Smooth muscle cell (in vitro differentiated cells): ENCODE measurements at regions not wholly inside any gene's neighbourhood (a gene's known extent, or its start where the extent isn't known, plus 50 kb on each side); places are given as distances from the start of the nearest gene placed in this dataset.

Experiments
- DNase-seq: peaks from one replicate; lab custom pipeline; 2025; ENCODE audit not compliant: unreplicated experiment; lab: John Stamatoyannopoulos, UW
- H2AFZ ChIP-seq: fragments of 200-600 bp; sonication (generic); 2 replicates; pipeline ENCODE4 v1.6.0; 2016; ENCODE audit warnings: antibody characterized with exemption, low read depth, mild to moderate bottlenecking
- H3F3A ChIP-seq: fragments of 200-600 bp; sonication (generic); 2 replicates; pipeline ENCODE4 v1.6.0; 2017; ENCODE audit warnings: antibody characterized with exemption, low read depth
- H3K27ac ChIP-seq: fragments of 200-600 bp; sonication (generic); 2 replicates; pipeline ENCODE4 v1.5.1; 2016; ENCODE audit warnings: low read depth, mild to moderate bottlenecking
- H3K27me3 ChIP-seq: fragments of 200-600 bp; sonication (generic); 2 replicates; pipeline ENCODE4 v1.6.1; 2016; ENCODE audit warnings: low read depth, mild to moderate bottlenecking
- H3K36me3 ChIP-seq: fragments of 200-600 bp; sonication (generic); 2 replicates; pipeline ENCODE4 v1.5.1; 2016; ENCODE audit warnings: low read depth
- H3K4me1 ChIP-seq: fragments of 200-600 bp; sonication (generic); 2 replicates; pipeline ENCODE4 v1.5.1; 2016; ENCODE audit warnings: low read depth
- H3K4me2 ChIP-seq: fragments of 200-600 bp; sonication (generic); 2 replicates; pipeline ENCODE4 v1.6.0; 2016; ENCODE audit warnings: mild to moderate bottlenecking
- H3K4me3 ChIP-seq: fragments of 200-600 bp; sonication (generic); 2 replicates; pipeline ENCODE4 v1.5.1; 2016; ENCODE audit warnings: mild to moderate bottlenecking
- H3K79me2 ChIP-seq: fragments of 200-600 bp; sonication (generic); 2 replicates; pipeline ENCODE4 v1.6.0; 2016; ENCODE audit warnings: low read depth, mild to moderate bottlenecking
- H3K9ac ChIP-seq: fragments of 200-600 bp; sonication (generic); 2 replicates; pipeline ENCODE4 v1.6.0; 2016; ENCODE audit warnings: low read depth
- H3K9me3 ChIP-seq: fragments of 200-600 bp; sonication (generic); replicated peaks from 2 replicates; pipeline ENCODE4 v1.5.1; 2016; ENCODE audit warnings: low read depth
- H4K20me1 ChIP-seq: fragments of 200-600 bp; sonication (generic); 2 replicates; pipeline ENCODE4 v1.6.0; 2016; ENCODE audit warnings: low read depth
- CTCF ChIP-seq: fragments of 200-600 bp; sonication (generic); IDR thresholded peaks from 2 replicates; pipeline ENCODE4 v1.5.1; 2017; ENCODE audit warnings: borderline replicate concordance, mild to moderate bottlenecking, antibody characterized with exemption; ENCODE audit not compliant: insufficient read depth, poor library complexity, severe bottlenecking
- WGBS: methylation state at CpG from one replicate; pipeline ENCODE4 v1.1.7; 2016; ENCODE audit warnings: low lambda C conversion rate; 5-methylcytosine and 5-hydroxymethylcytosine counted together

GRCh38 chr6:33925936-33926335 is 122.1 kb upstream of the MLN start:
- H3K27ac ChIP-seq: no peak overlapping the region
- no peaks in the 10 kb centered on the region for H3F3A ChIP-seq
- no peak for TF ChIP-seq CTCF
- H3K9ac ChIP-seq: no peak overlapping the region
- DNase-seq: no peak
- H3K9me3 ChIP-seq: no peaks in the 10 kb centered on the region
- no peaks in the 10 kb centered on the region for H3K79me2 ChIP-seq
- H2AFZ ChIP-seq: no peak overlapping the region
- no peaks in the 10 kb centered on the region for H3K27me3 ChIP-seq
- H3K4me1 ChIP-seq: no peaks in the 10 kb centered on the region
- no peak overlapping the region for H3K4me3 ChIP-seq
- WGBS: 94% methylated on average over 8 of the region's 8 CpGs
- H3K4me2 ChIP-seq: no peak overlapping the region
- H3K36me3 ChIP-seq: no peaks in the 10 kb centered on the region
- no peaks in the 10 kb centered on the region for H4K20me1 ChIP-seq

GRCh38 chr6:33925210-33925609 is 121.4 kb upstream of the MLN start:
- no peak for TF ChIP-seq CTCF
- Histone ChIP-seq H3K9me3 (no peaks in the 10 kb centered on the region), H3F3A (no peaks in the 10 kb centered on the region), H3K4me1 (no peaks in the 10 kb centered on the region), H3K4me3 (no peak overlapping the region), H3K4me2 (no peak overlapping the region), H3K27me3 (peaks cover 1% of the 10 kb centered on the region), H4K20me1 (no peaks in the 10 kb centered on the region), H3K79me2 (no peaks in the 10 kb centered on the region), H3K36me3 (no peaks in the 10 kb centered on the region), H3K9ac (no peak overlapping the region), H2AFZ (no peak overlapping the region), H3K27ac (no peak overlapping the region)
- DNase-seq: no peak
- WGBS: 95% methylated on average over 7 of the region's 7 CpGs

- WGBS: 89% methylated on average over 4 of the region's 4 CpGs
- DNase-seq: no peak
- TF ChIP-seq CTCF: no peak
- Histone ChIP-seq H3K4me1 (no peaks in the 10 kb centered on the region), H3K4me3 (no peak overlapping the region), H3F3A (no peaks in the 10 kb centered on the region), H3K9ac (no peak overlapping the region), H2AFZ (no peak overlapping the region), H4K20me1 (no peaks in the 10 kb centered on the region), H3K36me3 (no peaks in the 10 kb centered on the region), H3K79me2 (no peaks in the 10 kb centered on the region), H3K27me3 (peaks cover 3% of the 10 kb centered on the region), H3K4me2 (no peak overlapping the region), H3K9me3 (no peaks in the 10 kb centered on the region), H3K27ac (no peak overlapping the region)
Measured at GRCh38 chr6:33924681-33925080, 120.9 kb upstream of the MLN start.

GRCh38 chr6:33923857-33924514 is 120.2 kb upstream of the MLN start:
- no peak overlapping the region for H3K27ac ChIP-seq
- no peak overlapping the region for H3K9ac ChIP-seq
- no peak for TF ChIP-seq CTCF

More at GRCh38 chr6:33923857-33924514, 120.2 kb upstream of the MLN start:
- H3K4me2 ChIP-seq: no peak overlapping the region
- DNase-seq: no peak
- H4K20me1 ChIP-seq: no peaks in the 10 kb centered on the region
- H3K4me1 ChIP-seq: no peaks in the 10 kb centered on the region
- no peak overlapping the region for H3K4me3 ChIP-seq
- peaks cover 3% of the 10 kb centered on the region for H3K27me3 ChIP-seq
- 78% methylated on average over 10 of the region's 10 CpGs for WGBS
- no peaks in the 10 kb centered on the region for H3F3A ChIP-seq
- no peaks in the 10 kb centered on the region for H3K79me2 ChIP-seq
- no peak overlapping the region for H2AFZ ChIP-seq
- H3K36me3 ChIP-seq: no peaks in the 10 kb centered on the region
- no peaks in the 10 kb centered on the region for H3K9me3 ChIP-seq
